ENCODE measurements at regions not wholly inside any gene's neighbourhood (a gene's known extent, or its start where the extent isn't known, plus 50 kb on each side); places are given as distances from the start of the nearest gene placed in this dataset.

DNA sequence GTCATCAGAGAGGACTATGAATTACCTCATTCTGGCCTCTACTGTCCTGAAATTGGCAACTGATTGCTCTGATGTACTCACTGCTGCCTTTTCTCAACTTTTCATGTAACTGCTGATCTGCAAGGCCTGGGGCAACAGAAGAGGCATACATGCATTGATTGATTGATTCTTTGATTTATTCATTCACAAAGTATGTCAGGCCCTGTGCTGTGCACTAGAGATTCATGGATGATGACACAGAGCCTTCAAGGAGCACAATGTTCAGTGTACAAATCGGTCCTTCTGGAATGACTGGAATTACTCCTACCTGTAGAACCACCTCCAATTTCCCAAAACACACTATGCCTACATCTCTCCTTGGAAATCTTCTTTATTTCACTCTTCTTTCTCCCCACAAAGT is 111.3 kb downstream of the LRATD1 start (continued):
- TF ChIP-seq, protein P1, sequence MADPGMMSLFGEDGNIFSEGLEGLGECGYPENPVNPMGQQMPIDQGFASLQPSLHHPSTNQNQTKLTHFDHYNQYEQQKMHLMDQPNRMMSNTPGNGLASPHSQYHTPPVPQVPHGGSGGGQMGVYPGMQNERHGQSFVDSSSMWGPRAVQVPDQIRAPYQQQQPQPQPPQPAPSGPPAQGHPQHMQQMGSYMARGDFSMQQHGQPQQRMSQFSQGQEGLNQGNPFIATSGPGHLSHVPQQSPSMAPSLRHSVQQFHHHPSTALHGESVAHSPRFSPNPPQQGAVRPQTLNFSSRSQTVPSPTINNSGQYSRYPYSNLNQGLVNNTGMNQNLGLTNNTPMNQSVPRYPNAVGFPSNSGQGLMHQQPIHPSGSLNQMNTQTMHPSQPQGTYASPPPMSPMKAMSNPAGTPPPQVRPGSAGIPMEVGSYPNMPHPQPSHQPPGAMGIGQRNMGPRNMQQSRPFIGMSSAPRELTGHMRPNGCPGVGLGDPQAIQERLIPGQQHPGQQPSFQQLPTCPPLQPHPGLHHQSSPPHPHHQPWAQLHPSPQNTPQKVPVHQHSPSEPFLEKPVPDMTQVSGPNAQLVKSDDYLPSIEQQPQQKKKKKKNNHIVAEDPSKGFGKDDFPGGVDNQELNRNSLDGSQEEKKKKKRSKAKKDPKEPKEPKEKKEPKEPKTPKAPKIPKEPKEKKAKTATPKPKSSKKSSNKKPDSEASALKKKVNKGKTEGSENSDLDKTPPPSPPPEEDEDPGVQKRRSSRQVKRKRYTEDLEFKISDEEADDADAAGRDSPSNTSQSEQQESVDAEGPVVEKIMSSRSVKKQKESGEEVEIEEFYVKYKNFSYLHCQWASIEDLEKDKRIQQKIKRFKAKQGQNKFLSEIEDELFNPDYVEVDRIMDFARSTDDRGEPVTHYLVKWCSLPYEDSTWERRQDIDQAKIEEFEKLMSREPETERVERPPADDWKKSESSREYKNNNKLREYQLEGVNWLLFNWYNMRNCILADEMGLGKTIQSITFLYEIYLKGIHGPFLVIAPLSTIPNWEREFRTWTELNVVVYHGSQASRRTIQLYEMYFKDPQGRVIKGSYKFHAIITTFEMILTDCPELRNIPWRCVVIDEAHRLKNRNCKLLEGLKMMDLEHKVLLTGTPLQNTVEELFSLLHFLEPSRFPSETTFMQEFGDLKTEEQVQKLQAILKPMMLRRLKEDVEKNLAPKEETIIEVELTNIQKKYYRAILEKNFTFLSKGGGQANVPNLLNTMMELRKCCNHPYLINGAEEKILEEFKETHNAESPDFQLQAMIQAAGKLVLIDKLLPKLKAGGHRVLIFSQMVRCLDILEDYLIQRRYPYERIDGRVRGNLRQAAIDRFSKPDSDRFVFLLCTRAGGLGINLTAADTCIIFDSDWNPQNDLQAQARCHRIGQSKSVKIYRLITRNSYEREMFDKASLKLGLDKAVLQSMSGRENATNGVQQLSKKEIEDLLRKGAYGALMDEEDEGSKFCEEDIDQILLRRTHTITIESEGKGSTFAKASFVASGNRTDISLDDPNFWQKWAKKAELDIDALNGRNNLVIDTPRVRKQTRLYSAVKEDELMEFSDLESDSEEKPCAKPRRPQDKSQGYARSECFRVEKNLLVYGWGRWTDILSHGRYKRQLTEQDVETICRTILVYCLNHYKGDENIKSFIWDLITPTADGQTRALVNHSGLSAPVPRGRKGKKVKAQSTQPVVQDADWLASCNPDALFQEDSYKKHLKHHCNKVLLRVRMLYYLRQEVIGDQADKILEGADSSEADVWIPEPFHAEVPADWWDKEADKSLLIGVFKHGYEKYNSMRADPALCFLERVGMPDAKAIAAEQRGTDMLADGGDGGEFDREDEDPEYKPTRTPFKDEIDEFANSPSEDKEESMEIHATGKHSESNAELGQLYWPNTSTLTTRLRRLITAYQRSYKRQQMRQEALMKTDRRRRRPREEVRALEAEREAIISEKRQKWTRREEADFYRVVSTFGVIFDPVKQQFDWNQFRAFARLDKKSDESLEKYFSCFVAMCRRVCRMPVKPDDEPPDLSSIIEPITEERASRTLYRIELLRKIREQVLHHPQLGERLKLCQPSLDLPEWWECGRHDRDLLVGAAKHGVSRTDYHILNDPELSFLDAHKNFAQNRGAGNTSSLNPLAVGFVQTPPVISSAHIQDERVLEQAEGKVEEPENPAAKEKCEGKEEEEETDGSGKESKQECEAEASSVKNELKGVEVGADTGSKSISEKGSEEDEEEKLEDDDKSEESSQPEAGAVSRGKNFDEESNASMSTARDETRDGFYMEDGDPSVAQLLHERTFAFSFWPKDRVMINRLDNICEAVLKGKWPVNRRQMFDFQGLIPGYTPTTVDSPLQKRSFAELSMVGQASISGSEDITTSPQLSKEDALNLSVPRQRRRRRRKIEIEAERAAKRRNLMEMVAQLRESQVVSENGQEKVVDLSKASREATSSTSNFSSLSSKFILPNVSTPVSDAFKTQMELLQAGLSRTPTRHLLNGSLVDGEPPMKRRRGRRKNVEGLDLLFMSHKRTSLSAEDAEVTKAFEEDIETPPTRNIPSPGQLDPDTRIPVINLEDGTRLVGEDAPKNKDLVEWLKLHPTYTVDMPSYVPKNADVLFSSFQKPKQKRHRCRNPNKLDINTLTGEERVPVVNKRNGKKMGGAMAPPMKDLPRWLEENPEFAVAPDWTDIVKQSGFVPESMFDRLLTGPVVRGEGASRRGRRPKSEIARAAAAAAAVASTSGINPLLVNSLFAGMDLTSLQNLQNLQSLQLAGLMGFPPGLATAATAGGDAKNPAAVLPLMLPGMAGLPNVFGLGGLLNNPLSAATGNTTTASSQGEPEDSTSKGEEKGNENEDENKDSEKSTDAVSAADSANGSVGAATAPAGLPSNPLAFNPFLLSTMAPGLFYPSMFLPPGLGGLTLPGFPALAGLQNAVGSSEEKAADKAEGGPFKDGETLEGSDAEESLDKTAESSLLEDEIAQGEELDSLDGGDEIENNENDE (IDR thresholded peaks at IDR 0.05; ENCODE audit: insufficient replicate concordance, low read length), result no peak
- TF ChIP-seq TAF7 (optimal IDR thresholded peaks at IDR 0.05; ENCODE audit: borderline replicate concordance, low read depth, low read length) (no peak), SP4 (IDR thresholded peaks at IDR 0.05; ENCODE audit: low read length) (no peak), POLR2AphosphoS5 (IDR thresholded peaks at IDR 0.05; ENCODE audit: low read depth, low read length) (no peak), RNF2 (IDR thresholded peaks at IDR 0.05; ENCODE audit: borderline replicate concordance, low read depth, low read length, missing control alignments, poor library complexity, severe bottlenecking) (no peak), USF2 (IDR thresholded peaks at IDR 0.05; ENCODE audit: low read length) (no peak), POU5F1 (IDR thresholded peaks at IDR 0.05; ENCODE audit: low read depth, low read length) (no peak), YY1 (IDR thresholded peaks at IDR 0.05; ENCODE audit: low read depth, low read length) (no peak)
